Bone marrow (tissue), 2 donors: ENCODE measurements at regions not wholly inside any gene's neighbourhood (a gene's known extent, or its start where the extent isn't known, plus 50 kb on each side); places are given as distances from the start of the nearest gene placed in this dataset.
"Not testable (repeated sequence)": the region's sequence is repeated elsewhere in the genome, so short reads cannot be mapped to it uniquely, and the experiment has no call there.

Experiments used
- DNase-seq, 2 donors: peaks; one replicate each; lab custom pipeline; 2025; lab: John Stamatoyannopoulos, UW

- no peak for DNase-seq
Measured at GRCh38 chr5:35561396-35561795, 56.3 kb upstream of the SPEF2 start.

DNA sequence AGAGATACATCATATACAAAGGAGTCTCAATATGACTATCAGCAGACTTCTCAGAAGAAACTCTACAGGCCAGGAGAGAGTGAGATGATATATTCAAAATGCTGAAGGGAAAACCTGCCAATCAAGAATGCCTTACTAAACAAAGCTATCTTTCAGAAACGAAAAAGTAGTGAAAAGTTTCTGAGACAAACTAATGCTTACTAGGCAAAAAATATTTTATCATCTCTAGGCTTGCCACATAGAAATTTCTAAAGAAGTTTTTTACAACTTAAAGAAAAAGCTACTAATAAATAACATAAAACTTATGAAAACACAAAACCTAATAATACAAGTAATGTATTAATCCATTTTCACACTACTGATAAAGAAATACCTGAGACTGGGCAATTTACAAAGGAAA is 59.9 kb upstream of the SPEF2 start:
- DNase-seq = no peak

- DNase-seq = no peak
Measured at GRCh38 chr5:35557199-35557598, 60.5 kb upstream of the SPEF2 start.

GRCh38 chr5:35554016-35554415 is 63.6 kb upstream of the SPEF2 start:
- no peak for DNase-seq

GRCh38 chr5:35545190-35545589 is 72.5 kb upstream of the SPEF2 start:
- DNase-seq = no peak

DNA sequence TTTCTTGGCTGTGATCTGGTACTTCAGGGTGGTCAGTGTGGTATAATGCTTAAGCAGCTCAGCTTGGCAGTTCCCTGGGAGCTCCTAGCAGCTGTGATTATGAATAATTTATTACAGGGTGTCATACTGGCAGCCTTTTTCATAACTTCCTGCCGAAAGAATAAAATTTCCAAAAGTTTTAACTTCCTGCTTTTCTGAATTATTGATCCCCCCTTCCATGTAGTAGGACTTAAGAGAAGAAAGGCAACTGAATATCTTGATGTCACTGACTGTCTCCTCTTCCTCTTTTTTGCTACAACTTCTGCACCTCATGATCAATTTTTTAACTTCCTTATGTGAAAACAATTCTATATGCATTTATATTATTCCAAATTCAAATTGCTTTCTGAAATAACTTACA is 74.3 kb upstream of the SPEF2 start:
- no peak for DNase-seq

DNA sequence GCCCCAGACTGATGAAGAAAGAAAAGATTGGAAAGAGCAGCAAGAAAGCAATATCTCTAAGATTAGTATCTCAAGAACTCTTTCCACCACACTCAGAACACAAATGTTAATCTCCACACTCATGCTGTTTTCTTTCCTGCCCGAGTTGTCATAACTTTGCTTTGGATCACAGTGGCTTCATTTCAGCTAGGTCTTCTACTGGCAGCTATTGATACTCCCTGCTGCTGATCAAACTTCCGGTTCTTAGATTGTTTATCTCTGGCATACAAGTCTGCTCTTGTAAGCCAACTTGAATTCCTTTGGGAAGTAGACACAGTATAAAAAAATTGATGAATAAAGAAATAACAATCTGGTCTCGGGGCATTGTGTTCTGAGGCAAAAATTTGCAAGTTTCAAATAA is 77.7 kb upstream of the SPEF2 start:
- no peak for DNase-seq

- DNase-seq = no peak
Measured at GRCh38 chr5:35538198-35538931, 79.3 kb upstream of the SPEF2 start.

DNA sequence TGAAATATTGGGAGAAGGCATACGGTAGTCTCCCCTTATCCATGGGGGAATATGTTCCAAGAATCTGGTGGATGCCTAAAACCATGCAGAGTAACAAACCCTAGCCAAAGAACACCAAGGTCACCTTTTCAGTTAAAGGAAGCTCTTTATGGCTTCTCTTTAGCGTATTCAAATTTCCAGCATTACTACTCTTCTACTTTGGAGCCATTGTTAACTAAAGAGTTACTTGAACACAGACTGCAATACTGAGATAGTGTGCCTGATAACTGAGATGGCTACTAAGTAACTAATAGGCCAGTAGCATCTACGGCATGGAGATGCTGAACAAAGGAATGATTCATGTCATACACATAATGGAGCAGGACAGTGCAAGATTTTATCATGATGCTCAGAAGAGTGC is 84.5 kb upstream of the SPEF2 start:
- no peak for DNase-seq

DNA sequence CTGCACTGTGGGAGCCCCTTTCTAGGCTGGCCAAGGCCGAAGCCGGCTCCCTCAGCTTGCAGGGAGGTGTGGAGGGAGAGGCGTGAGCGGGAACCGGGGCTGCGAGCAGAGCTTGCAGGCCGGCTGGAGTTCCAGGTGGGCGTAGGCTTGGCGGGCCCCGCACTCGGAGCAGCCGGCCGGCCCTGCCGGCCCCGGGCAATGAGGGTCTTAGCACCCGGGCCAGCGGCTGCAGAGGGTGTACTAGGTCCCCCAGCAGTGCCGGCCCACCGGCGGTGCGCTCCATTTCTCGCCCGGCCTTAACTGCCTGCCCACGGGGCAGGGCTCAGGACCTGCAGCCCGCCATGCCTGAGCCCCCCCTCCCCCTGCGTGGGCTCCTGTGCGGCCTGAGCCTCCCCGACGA is 86.1 kb upstream of the SPEF2 start:
- DNase-seq = not testable (repeated sequence)

- DNase-seq = no peak
Measured at GRCh38 chr5:35518104-35518503, 99.6 kb upstream of the SPEF2 start.

GRCh38 chr5:35516271-35516670 is 101.4 kb upstream of the SPEF2 start:
- DNase-seq = no peak

DNA sequence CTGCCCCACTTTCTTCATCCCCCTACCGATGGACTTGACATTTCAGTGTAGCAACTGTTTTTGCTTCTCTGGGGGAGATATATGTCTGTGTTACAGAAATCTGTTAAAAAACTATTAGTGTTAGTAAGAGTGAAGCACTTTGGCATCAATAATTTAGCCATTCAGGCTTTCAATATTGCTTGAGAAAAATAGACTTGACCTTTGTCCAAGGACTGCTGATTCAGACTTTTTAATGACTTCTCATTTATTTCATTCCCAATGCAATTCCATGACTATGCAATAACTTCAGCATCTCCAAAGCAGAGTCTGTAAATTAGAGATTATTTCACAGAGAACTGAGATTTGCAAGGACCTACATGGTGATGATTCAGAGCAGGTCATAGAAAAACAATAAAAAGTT is 104.1 kb upstream of the SPEF2 start:
- no peak for DNase-seq

- no peak for DNase-seq
Measured at GRCh38 chr5:35502206-35502605, 115.5 kb upstream of the SPEF2 start.

GRCh38 chr5:35488791-35489190 is 128.9 kb upstream of the SPEF2 start:
- peak in 1 of 2 donors; percentile 83 for DNase-seq

DNA sequence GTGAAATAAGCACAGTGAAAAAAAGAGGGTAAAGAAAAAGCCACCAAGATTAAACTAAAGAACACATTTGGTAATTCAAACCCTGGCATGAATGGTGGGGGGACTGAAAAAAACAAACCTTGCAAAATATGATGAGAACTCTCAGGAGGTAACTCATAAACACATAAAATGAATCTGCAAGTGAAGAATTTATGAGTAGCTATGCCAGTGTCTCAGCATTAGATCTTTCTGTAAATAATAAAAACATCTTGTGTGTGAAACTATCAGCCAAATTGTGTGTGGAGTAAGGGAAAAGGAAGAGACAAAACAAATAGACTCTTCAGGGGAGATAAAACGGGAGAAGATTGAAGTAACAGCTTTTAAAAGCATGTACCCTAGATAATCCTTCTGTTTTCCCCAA is 129.6 kb upstream of the SPEF2 start:
- no peak for DNase-seq

- DNase-seq = no peak
Measured at GRCh38 chr5:35487233-35488025, 130.2 kb upstream of the SPEF2 start.

DNA sequence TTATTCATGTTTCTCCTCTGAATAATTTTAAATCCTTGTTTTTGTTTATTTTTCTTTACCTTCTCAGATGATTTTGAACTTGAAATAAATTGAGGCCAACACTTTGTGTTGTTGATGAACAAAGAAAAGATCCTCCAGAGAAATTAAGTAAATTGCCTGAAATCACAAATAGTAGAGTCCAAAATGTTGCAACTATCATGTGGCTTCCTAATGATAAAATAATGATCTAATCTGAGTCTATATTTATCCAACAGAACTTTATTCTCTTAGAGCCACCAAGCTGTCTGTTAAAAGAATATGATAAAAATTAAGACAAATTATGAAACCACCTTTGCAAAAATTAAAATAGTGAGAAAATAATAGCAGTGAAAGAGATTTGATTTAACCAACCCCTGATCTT is 132.2 kb upstream of the SPEF2 start:
- DNase-seq = no peak

GRCh38 chr5:35484241-35484640 is 133.4 kb upstream of the SPEF2 start:
- DNase-seq = no peak

- no peak for DNase-seq
Measured at GRCh38 chr5:35483780-35484179, 133.9 kb upstream of the SPEF2 start.

- DNase-seq = peak in 1 of 2 donors; percentile 34
Measured at GRCh38 chr5:35483191-35483590, 134.5 kb upstream of the SPEF2 start.

DNA sequence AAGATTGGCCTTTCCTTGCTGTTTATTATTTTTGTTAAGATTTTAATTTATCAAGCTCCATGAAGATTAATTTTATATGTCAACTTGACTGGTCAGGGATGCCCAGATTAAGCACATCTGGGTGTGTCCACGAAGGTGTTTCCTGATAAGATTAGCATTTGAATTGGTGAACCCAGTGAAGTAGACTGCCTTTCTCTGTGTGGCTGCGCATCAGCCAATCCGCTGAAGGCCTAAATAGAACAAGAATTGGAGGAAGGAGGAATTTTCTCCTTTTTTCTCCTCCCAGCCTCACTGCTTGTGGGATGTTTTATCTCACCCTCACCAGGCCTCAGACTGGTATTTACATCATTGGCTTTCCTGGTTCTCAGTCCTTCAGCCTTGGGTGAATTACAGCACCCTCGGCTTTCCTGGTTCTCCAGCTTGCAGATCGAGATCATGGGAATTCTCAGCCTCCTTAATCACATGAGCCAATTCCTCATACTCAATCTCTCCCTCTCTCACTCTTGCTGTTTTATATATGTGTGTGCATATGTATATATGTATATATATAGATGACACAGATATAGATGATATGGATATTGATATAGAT is 135.4 kb upstream of the SPEF2 start:
- DNase-seq = no peak
